ENCODE measurements at regions not wholly inside any gene's neighbourhood (a gene's known extent, or its start where the extent isn't known, plus 50 kb on each side); places are given as distances from the start of the nearest gene placed in this dataset.

GRCh38 chr13:66098931-66099628 lies 1131.1 kb downstream of the PCDH9 start:
- Mint-ChIP-seq H3K9me3 (peaks cover 3% of the 10 kb centered on the region; the same call in 1 of the 3 replicates), H3K4me3 (no peak overlapping the region), H3K27ac (no peak overlapping the region), H3K4me1 (no peaks in the 10 kb centered on the region), H3K36me3 (ENCODE audit: low read depth) (no peaks in the 10 kb centered on the region), H3K27me3 (ENCODE audit: insufficient read depth, low read depth, poor library complexity) (no peaks in the 10 kb centered on the region)
- Histone ChIP-seq H3K4me2 (no peak overlapping the region), H2AFZ (no peak overlapping the region), H3K4me3 (no peak overlapping the region), H3K79me2 (replicated peaks; ENCODE audit: insufficient read depth) (no peaks in the 10 kb centered on the region), H3K4me1 (ENCODE audit: insufficient read depth) (no peaks in the 10 kb centered on the region), H3K36me3 (ENCODE audit: insufficient read depth) (no peaks in the 10 kb centered on the region), H3K9me2 (ENCODE audit: insufficient read depth) (no peaks in the 10 kb centered on the region), H3K27ac (ENCODE audit: low read depth) (no peak overlapping the region), H4K20me1 (replicated peaks; ENCODE audit: insufficient read depth) (no peaks in the 10 kb centered on the region), H3K27me3 (ENCODE audit: insufficient read depth) (no peaks in the 10 kb centered on the region), H3F3A (replicated peaks; ENCODE audit: low read depth) (no peaks in the 10 kb centered on the region)
- no peak for DNase-seq (ENCODE audit: low spot score)
- ATAC-seq: no peak
- no peak for TF ChIP-seq POLR2AphosphoS5 (IDR thresholded peaks at IDR 0.05; ENCODE audit: low read depth)
- no peak for TF ChIP-seq NANOG (IDR thresholded peaks at IDR 0.05; ENCODE audit: borderline replicate concordance)
- TF ChIP-seq EZH2 (IDR thresholded peaks at IDR 0.05; ENCODE audit: low read depth, unreplicated experiment): no peak
- TF ChIP-seq STAT1 (IDR thresholded peaks at IDR 0.05; ENCODE audit: unreplicated experiment): no peak
- TF ChIP-seq, protein P1, sequence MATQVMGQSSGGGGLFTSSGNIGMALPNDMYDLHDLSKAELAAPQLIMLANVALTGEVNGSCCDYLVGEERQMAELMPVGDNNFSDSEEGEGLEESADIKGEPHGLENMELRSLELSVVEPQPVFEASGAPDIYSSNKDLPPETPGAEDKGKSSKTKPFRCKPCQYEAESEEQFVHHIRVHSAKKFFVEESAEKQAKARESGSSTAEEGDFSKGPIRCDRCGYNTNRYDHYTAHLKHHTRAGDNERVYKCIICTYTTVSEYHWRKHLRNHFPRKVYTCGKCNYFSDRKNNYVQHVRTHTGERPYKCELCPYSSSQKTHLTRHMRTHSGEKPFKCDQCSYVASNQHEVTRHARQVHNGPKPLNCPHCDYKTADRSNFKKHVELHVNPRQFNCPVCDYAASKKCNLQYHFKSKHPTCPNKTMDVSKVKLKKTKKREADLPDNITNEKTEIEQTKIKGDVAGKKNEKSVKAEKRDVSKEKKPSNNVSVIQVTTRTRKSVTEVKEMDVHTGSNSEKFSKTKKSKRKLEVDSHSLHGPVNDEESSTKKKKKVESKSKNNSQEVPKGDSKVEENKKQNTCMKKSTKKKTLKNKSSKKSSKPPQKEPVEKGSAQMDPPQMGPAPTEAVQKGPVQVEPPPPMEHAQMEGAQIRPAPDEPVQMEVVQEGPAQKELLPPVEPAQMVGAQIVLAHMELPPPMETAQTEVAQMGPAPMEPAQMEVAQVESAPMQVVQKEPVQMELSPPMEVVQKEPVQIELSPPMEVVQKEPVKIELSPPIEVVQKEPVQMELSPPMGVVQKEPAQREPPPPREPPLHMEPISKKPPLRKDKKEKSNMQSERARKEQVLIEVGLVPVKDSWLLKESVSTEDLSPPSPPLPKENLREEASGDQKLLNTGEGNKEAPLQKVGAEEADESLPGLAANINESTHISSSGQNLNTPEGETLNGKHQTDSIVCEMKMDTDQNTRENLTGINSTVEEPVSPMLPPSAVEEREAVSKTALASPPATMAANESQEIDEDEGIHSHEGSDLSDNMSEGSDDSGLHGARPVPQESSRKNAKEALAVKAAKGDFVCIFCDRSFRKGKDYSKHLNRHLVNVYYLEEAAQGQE (IDR thresholded peaks at IDR 0.05; ENCODE audit: unreplicated experiment): no peak
- TF ChIP-seq ZNF114 (CRISPR knock-in tag; IDR thresholded peaks at IDR 0.05): no peak
- TF ChIP-seq CREB1 (CRISPR knock-in tag; IDR thresholded peaks at IDR 0.05; ENCODE audit: low read depth): no peak
- no peak for TF ChIP-seq JUNB (IDR thresholded peaks at IDR 0.05; ENCODE audit: unreplicated experiment)
- TF ChIP-seq ZNF331 (CRISPR knock-in tag; IDR thresholded peaks at IDR 0.05; ENCODE audit: low read depth): no peak
- no peak for TF ChIP-seq CTCF (conservative IDR thresholded peaks at IDR 0.05; ENCODE audit: low read depth in 2 of 2)
- TF ChIP-seq ETS1 (IDR thresholded peaks at IDR 0.05): no peak
- TF ChIP-seq, protein P2, sequence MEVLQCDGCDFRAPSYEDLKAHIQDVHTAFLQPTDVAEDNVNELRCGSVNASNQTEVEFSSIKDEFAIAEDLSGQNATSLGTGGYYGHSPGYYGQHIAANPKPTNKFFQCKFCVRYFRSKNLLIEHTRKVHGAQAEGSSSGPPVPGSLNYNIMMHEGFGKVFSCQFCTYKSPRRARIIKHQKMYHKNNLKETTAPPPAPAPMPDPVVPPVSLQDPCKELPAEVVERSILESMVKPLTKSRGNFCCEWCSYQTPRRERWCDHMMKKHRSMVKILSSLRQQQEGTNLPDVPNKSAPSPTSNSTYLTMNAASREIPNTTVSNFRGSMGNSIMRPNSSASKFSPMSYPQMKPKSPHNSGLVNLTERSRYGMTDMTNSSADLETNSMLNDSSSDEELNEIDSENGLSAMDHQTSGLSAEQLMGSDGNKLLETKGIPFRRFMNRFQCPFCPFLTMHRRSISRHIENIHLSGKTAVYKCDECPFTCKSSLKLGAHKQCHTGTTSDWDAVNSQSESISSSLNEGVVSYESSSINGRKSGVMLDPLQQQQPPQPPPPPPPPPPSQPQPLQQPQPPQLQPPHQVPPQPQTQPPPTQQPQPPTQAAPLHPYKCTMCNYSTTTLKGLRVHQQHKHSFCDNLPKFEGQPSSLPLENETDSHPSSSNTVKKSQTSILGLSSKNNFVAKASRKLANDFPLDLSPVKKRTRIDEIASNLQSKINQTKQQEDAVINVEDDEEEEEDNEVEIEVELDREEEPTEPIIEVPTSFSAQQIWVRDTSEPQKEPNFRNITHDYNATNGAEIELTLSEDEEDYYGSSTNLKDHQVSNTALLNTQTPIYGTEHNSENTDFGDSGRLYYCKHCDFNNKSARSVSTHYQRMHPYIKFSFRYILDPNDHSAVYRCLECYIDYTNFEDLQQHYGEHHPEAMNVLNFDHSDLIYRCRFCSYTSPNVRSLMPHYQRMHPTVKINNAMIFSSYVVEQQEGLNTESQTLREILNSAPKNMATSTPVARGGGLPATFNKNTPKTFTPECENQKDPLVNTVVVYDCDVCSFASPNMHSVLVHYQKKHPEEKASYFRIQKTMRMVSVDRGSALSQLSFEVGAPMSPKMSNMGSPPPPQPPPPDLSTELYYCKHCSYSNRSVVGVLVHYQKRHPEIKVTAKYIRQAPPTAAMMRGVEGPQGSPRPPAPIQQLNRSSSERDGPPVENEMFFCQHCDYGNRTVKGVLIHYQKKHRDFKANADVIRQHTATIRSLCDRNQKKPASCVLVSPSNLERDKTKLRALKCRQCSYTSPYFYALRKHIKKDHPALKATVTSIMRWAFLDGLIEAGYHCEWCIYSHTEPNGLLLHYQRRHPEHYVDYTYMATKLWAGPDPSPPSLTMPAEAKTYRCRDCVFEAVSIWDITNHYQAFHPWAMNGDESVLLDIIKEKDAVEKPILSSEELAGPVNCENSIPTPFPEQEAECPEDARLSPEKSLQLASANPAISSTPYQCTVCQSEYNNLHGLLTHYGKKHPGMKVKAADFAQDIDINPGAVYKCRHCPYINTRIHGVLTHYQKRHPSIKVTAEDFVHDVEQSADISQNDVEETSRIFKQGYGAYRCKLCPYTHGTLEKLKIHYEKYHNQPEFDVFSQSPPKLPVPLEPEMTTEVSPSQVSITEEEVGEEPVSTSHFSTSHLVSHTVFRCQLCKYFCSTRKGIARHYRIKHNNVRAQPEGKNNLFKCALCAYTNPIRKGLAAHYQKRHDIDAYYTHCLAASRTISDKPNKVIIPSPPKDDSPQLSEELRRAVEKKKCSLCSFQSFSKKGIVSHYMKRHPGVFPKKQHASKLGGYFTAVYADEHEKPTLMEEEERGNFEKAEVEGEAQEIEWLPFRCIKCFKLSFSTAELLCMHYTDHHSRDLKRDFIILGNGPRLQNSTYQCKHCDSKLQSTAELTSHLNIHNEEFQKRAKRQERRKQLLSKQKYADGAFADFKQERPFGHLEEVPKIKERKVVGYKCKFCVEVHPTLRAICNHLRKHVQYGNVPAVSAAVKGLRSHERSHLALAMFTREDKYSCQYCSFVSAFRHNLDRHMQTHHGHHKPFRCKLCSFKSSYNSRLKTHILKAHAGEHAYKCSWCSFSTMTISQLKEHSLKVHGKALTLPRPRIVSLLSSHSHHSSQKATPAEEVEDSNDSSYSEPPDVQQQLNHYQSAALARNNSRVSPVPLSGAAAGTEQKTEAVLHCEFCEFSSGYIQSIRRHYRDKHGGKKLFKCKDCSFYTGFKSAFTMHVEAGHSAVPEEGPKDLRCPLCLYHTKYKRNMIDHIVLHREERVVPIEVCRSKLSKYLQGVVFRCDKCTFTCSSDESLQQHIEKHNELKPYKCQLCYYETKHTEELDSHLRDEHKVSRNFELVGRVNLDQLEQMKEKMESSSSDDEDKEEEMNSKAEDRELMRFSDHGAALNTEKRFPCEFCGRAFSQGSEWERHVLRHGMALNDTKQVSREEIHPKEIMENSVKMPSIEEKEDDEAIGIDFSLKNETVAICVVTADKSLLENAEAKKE (CRISPR knock-in tag; IDR thresholded peaks at IDR 0.05): no peak
- TF ChIP-seq EZH2phosphoT487 (IDR thresholded peaks at IDR 0.05; ENCODE audit: unreplicated experiment): no peak

Data from GM23338 (cell line).